Heart left ventricle (tissue), 13 donors: ENCODE measurements at regions not wholly inside any gene's neighbourhood (a gene's known extent, or its start where the extent isn't known, plus 50 kb on each side); places are given as distances from the start of the nearest gene placed in this dataset.
"Not testable (repeated sequence)": the region's sequence is repeated elsewhere in the genome, so short reads cannot be mapped to it uniquely, and the experiment has no call there.

ENCODE experiments used
- POLR2A ChIP-seq, 2 donors: fragments of 450-650 bp; IDR thresholded peaks; one replicate each; pipeline ENCODE4 v1.6.1; 2017; ENCODE audit warnings: antibody characterized with exemption in 2 of 2, mild to moderate bottlenecking in 2 of 2, moderate library complexity in 2 of 2
- TF ChIP-seq, protein P1 (sequence below), 12 donors: fragments of 200-600 bp; sonication (generic) in 4 of 12; IDR thresholded peaks; one replicate each; pipeline versions ENCODE4 v1.5.0 to v1.8.0; 2018 to 2022; ENCODE audit warnings: antibody characterized with exemption in 12 of 12, mild to moderate bottlenecking in 5 of 12
- donor health status: ischemic (EF 13 %, LVEDD 7.1; RV severe dilation, severe dysfunction).
- donor health status: DM: no; HTN: yes; CAD: no.
- donor health status: DM: no; HTN: no; CAD: no.
- donor health status: ischemic (EF 25% LVEDD 6.9; RV normal size, moderate dysfunction).
- donor health status: ischemic (EF 25% LVEDD 5.7; RV mildly dilated, moderate dysfunction).
- donor health status: ischemic (EF 35%, LVEDD 5.7; RV mildly dilated, moderate dysfunction).
- donor health status: nonischemic (EF 11% LVEDD 7.7; RV severe dilation, severe dysfunction).
- donor health status: DM: yes; HTN: yes; CAD: no.
- donor health status: PGD.
- donor health status: ischemic (EF 29% LVEDD 5.4; RV normal size, mild dysfunction).
- donor health status: nonischemic (EF 23%, LVEDD 6.1; RV moderate dilation, normal function).

DNA sequence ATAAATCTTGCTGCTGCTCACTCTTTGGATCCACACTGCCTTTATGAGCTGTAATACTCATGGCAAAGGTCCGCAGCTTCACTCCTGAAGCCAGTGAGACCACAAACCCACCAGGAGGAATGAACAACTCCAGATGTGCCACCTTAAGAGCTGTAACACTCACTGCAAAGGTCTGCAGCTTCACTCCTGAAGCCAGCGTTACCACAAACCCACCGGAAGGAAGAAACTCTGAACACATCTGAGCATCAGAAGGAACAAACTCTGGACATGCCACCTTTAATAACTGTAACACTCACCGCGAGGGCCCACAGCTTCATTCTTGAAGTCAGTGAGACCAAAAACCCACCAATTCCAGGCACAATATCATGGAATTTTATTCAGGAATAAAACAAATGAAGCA is 1635.9 kb upstream of the SLC39A10 start:
- not testable (repeated sequence) for TF ChIP-seq POLR2A (IDR thresholded peaks at IDR 0.05)
- TF ChIP-seq, protein P1, sequence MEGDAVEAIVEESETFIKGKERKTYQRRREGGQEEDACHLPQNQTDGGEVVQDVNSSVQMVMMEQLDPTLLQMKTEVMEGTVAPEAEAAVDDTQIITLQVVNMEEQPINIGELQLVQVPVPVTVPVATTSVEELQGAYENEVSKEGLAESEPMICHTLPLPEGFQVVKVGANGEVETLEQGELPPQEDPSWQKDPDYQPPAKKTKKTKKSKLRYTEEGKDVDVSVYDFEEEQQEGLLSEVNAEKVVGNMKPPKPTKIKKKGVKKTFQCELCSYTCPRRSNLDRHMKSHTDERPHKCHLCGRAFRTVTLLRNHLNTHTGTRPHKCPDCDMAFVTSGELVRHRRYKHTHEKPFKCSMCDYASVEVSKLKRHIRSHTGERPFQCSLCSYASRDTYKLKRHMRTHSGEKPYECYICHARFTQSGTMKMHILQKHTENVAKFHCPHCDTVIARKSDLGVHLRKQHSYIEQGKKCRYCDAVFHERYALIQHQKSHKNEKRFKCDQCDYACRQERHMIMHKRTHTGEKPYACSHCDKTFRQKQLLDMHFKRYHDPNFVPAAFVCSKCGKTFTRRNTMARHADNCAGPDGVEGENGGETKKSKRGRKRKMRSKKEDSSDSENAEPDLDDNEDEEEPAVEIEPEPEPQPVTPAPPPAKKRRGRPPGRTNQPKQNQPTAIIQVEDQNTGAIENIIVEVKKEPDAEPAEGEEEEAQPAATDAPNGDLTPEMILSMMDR (IDR thresholded peaks at IDR 0.05): not testable (repeated sequence)
